Liver (tissue), 8 donors: ENCODE measurements at regions not wholly inside any gene's neighbourhood (a gene's known extent, or its start where the extent isn't known, plus 50 kb on each side); places are given as distances from the start of the nearest gene placed in this dataset.
A peak's percentile ranks its signal among the peaks of the same experiment; 100 is the strongest.

Experiments
- DNase-seq: peaks from one replicate; pipeline ENCODE4 v3.0.0-alpha.2; 2017; ENCODE audit warnings: low spot score
- H3K27ac ChIP-seq, 2 donors: one replicate each; pipeline ENCODE4 v1.7.0; 2013; ENCODE audit warnings: inconsistent platforms in 2 of 2, low read length in 2 of 2, control low read depth in 1 of 2, low read depth in 1 of 2, mild to moderate bottlenecking in 1 of 2
- H3K27me3 ChIP-seq, 4 donors: one replicate each; pipeline versions ENCODE4 v1.6.1 to v1.7.0; 2013; ENCODE audit warnings: low read length in 3 of 4, inconsistent platforms in 1 of 4, mild to moderate bottlenecking in 1 of 4, moderate library complexity in 1 of 4; ENCODE audit not compliant: control insufficient read depth in 4 of 4, insufficient read depth in 4 of 4
- H3K36me3 ChIP-seq, 4 donors: one replicate each; pipeline versions ENCODE4 v1.6.1 to v1.7.0; 2013; ENCODE audit warnings: low read length in 3 of 4, mild to moderate bottlenecking in 3 of 4, low read depth in 1 of 4, moderate library complexity in 1 of 4; ENCODE audit not compliant: control insufficient read depth in 4 of 4, insufficient read depth in 3 of 4
- H3K4me1 ChIP-seq, 4 donors: one replicate each; pipeline versions ENCODE4 v1.6.1 to v1.7.0; 2013; ENCODE audit warnings: low read length in 3 of 4, mild to moderate bottlenecking in 3 of 4, moderate library complexity in 1 of 4; ENCODE audit not compliant: control insufficient read depth in 4 of 4, insufficient read depth in 4 of 4
- H3K4me3 ChIP-seq, 3 donors: one replicate each; pipeline versions ENCODE4 v1.6.1 to v1.7.0; 2013; ENCODE audit warnings: low read length in 3 of 3, control low read depth in 1 of 3, low read depth in 1 of 3, mild to moderate bottlenecking in 1 of 3
- H3K9ac ChIP-seq, 2 donors: one replicate each; pipeline ENCODE4 v1.7.0; 2013; ENCODE audit warnings: low read length in 2 of 2, mild to moderate bottlenecking in 2 of 2, moderate library complexity in 2 of 2, control low read depth in 1 of 2, low read depth in 1 of 2
- H3K9me3 ChIP-seq, 4 donors: one replicate each; pipeline versions ENCODE4 v1.6.1 to v1.7.0; 2013; ENCODE audit warnings: low read length in 3 of 4; ENCODE audit not compliant: control insufficient read depth in 4 of 4
- ATF3 ChIP-seq: IDR thresholded peaks from 2 replicates; pipeline ENCODE4 v1.6.1; 2016; ENCODE audit warnings: antibody characterized with exemption
- CTCF ChIP-seq: fragments of 150-350 bp; IDR thresholded peaks from 2 replicates; pipeline ENCODE4 v1.5.1; 2017; ENCODE audit warnings: improper control_type of control experiment, low read depth, low read length; ENCODE audit not compliant: missing input control
- EGR1 ChIP-seq, 2 donors: IDR thresholded peaks; 2 replicates each; pipeline ENCODE4 v1.6.1; 2016 to 2018; ENCODE audit warnings: antibody characterized with exemption in 2 of 2, low read depth in 2 of 2
- FOXA1 ChIP-seq: IDR thresholded peaks from 2 replicates; pipeline ENCODE4 v1.6.1; 2016; ENCODE audit warnings: antibody characterized with exemption
- FOXA2 ChIP-seq: IDR thresholded peaks from 2 replicates; pipeline ENCODE4 v1.6.1; 2016; ENCODE audit warnings: antibody characterized with exemption
- GABPA ChIP-seq, 2 donors: IDR thresholded peaks in 1 of 2; conservative IDR thresholded peaks in 1 of 2; 2 replicates each; pipeline ENCODE4 v1.6.1; 2016; ENCODE audit warnings: antibody characterized with exemption in 2 of 2, mild to moderate bottlenecking in 1 of 2, moderate library complexity in 1 of 2
- HNF4A ChIP-seq, 2 donors: conservative IDR thresholded peaks; 2 replicates each; pipeline ENCODE4 v1.6.1; 2016; ENCODE audit warnings: antibody characterized with exemption in 2 of 2, mild to moderate bottlenecking in 2 of 2
- HNF4G ChIP-seq: IDR thresholded peaks from 2 replicates; pipeline ENCODE4 v1.6.1; 2016; ENCODE audit warnings: antibody characterized with exemption
- JUND ChIP-seq, 2 donors: IDR thresholded peaks; 2 replicates each; pipeline ENCODE4 v1.6.1; 2016; ENCODE audit warnings: antibody characterized with exemption in 2 of 2
- MAX ChIP-seq: IDR thresholded peaks from 2 replicates; pipeline ENCODE4 v1.6.1; 2016; ENCODE audit warnings: antibody characterized with exemption
- NR2F2 ChIP-seq: IDR thresholded peaks from 2 replicates; pipeline ENCODE4 v1.6.1; 2016; ENCODE audit warnings: antibody characterized with exemption
- RAD21 ChIP-seq, 2 donors: IDR thresholded peaks; 2 replicates each; pipeline ENCODE4 v1.6.1; 2016; ENCODE audit warnings: antibody characterized with exemption in 2 of 2, mild to moderate bottlenecking in 2 of 2
- REST ChIP-seq: IDR thresholded peaks from 2 replicates; pipeline ENCODE4 v1.6.1; 2016; ENCODE audit warnings: antibody characterized with exemption, mild to moderate bottlenecking
- RXRA ChIP-seq, 2 donors: IDR thresholded peaks; 2 replicates each; pipeline ENCODE4 v1.6.1; 2017 to 2018; ENCODE audit warnings: antibody characterized with exemption in 2 of 2, mild to moderate bottlenecking in 1 of 2
- SP1 ChIP-seq: IDR thresholded peaks from 2 replicates; pipeline ENCODE4 v1.6.1; 2018; ENCODE audit warnings: antibody characterized with exemption, mild to moderate bottlenecking
- TAF1 ChIP-seq: conservative IDR thresholded peaks from 2 replicates; pipeline ENCODE4 v1.6.1; 2016; ENCODE audit warnings: antibody characterized with exemption, mild to moderate bottlenecking
- YY1 ChIP-seq: IDR thresholded peaks from 2 replicates; pipeline ENCODE4 v1.6.1; 2016; ENCODE audit warnings: antibody characterized with exemption, mild to moderate bottlenecking
- ZBTB33 ChIP-seq: IDR thresholded peaks from 2 replicates; pipeline ENCODE4 v1.6.1; 2016; ENCODE audit warnings: antibody characterized with exemption
- WGBS: extraction: QIAGEN DNeasy Blood & Tissue Kit; methylation state at CpG from one replicate; pipeline ENCODE4 v1.1.7; 2013; 5-methylcytosine and 5-hydroxymethylcytosine counted together
- donor health status: healthy.
- donor health status: healthy.
- donor health status: healthy.
- donor health status: healthy.
- donor health status: healthy.

GRCh38 chr14:51145246-51145645 is 50.3 kb upstream of the TRIM9 start:
- H3K27ac ChIP-seq = no peak overlapping the region
- TF ChIP-seq RXRA (IDR thresholded peaks at IDR 0.05) (no peak), HNF4G (no peak), EGR1 (IDR thresholded peaks at IDR 0.05; ENCODE audit: low read depth in 2 of 2) (no peak), REST (no peak), FOXA1 (no peak), RAD21 (IDR thresholded peaks at IDR 0.05) (no peak), SP1 (no peak), YY1 (no peak), ATF3 (no peak), GABPA (IDR thresholded peaks at IDR 0.05 in 1 of 2, conservative IDR thresholded peaks at IDR 0.05 in 1 of 2) (no peak), ZBTB33 (no peak), NR2F2 (no peak), JUND (IDR thresholded peaks at IDR 0.05) (no peak), FOXA2 (no peak), MAX (no peak), HNF4A (conservative IDR thresholded peaks at IDR 0.05) (no peak), CTCF (no peak), TAF1 (no peak)
- 83% methylated on average over 2 of the region's 2 CpGs for WGBS
- no peaks in the 10 kb centered on the region for H3K4me1 ChIP-seq
- DNase-seq = no peak
- H3K9me3 ChIP-seq = no peaks in the 10 kb centered on the region
- H3K4me3 ChIP-seq = no peak overlapping the region
- no peaks in the 10 kb centered on the region for H3K27me3 ChIP-seq
- H3K9ac ChIP-seq = no peak overlapping the region
- no peaks in the 10 kb centered on the region for H3K36me3 ChIP-seq

GRCh38 chr14:51147183-51147582 is 52.3 kb upstream of the TRIM9 start:
- H3K4me3 ChIP-seq = no peak overlapping the region
- no peaks in the 10 kb centered on the region for H3K36me3 ChIP-seq
- H3K4me1 ChIP-seq = no peaks in the 10 kb centered on the region
- H3K9ac ChIP-seq = no peak overlapping the region
- 60% methylated on average over 1 of the region's 1 CpG for WGBS
- no peak overlapping the region for H3K27ac ChIP-seq
- H3K27me3 ChIP-seq = no peaks in the 10 kb centered on the region
- no peak for DNase-seq
- no peaks in the 10 kb centered on the region for H3K9me3 ChIP-seq
- TF ChIP-seq GABPA (IDR thresholded peaks at IDR 0.05 in 1 of 2, conservative IDR thresholded peaks at IDR 0.05 in 1 of 2) (no peak), REST (no peak), JUND (IDR thresholded peaks at IDR 0.05) (no peak), EGR1 (IDR thresholded peaks at IDR 0.05; ENCODE audit: low read depth in 2 of 2) (no peak), ATF3 (no peak), HNF4A (conservative IDR thresholded peaks at IDR 0.05) (peak; percentile 29 to 33), NR2F2 (peak; percentile 74), SP1 (peak; percentile 25)
